ENCODE measurements at regions not wholly inside any gene's neighbourhood (a gene's known extent, or its start where the extent isn't known, plus 50 kb on each side); places are given as distances from the start of the nearest gene placed in this dataset.
"Not testable (repeated sequence)": the region's sequence is repeated elsewhere in the genome, so short reads cannot be mapped to it uniquely, and the experiment has no call there.

GRCh38 chr16:35602116-35602515 lies 2142.7 kb downstream of the TP53TG3F start:
- H3K9ac ChIP-seq = no peak overlapping the region
- no peak overlapping the region for H3K27ac ChIP-seq
- H3K4me1 ChIP-seq = peaks cover 12 to 46% (median 30%) of the 10 kb centered on the region in 10 experiments; a peak in 19 of 20 replicates
- H3K36me3 ChIP-seq = no peaks in the 10 kb centered on the region
- H4K20me1 ChIP-seq = no peaks in the 10 kb centered on the region
- H3K9me3 ChIP-seq (replicated peaks in 1 of 11) = peaks cover 0 to 7% (median 0%) of the 10 kb centered on the region in 11 experiments; a peak in 3 of 22 replicates
- H3K27me3 ChIP-seq = no peaks in the 10 kb centered on the region
- H3K4me3 ChIP-seq = no peak overlapping the region
- no peak overlapping the region for H3K4me2 ChIP-seq
- TF ChIP-seq Cebpa-rat (IDR thresholded peaks at IDR 0.05) = no peak

GRCh38 chr16:35603371-35603770 lies 2144.0 kb downstream of the TP53TG3F start:
- H3K9ac ChIP-seq; H4K20me1 ChIP-seq; H3K27ac ChIP-seq; H3K4me3 ChIP-seq; H3K4me2 ChIP-seq; H3K27me3 ChIP-seq; H3K36me3 ChIP-seq; H3K9me3 ChIP-seq (replicated peaks in 1 of 11): not testable (repeated sequence)
- peaks cover 12 to 37% (median 30%) of the 10 kb centered on the region in 10 experiments; a peak in 19 of 20 replicates for H3K4me1 ChIP-seq

DNA sequence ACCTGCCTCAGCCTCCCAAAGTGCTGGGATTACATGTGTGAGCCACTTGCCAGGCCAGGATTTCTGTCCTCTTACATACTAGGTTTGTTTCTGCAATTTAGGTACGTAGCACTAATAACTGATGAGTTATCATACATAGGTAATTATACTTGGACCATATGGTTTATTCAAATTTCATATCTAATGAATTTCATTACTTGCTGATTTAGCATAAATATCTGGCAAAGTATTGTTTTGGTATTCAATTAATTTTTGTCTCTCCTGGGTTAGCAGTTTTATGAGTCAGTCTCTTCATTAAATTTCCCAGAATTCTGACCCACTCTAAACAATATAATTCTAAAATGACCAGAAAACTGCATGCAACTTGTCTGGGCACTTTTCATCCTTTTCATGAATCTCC lies 2146.5 kb downstream of the TP53TG3F start:
- Histone ChIP-seq H3K4me3 (no peak overlapping the region), H3K9me3 (replicated peaks in 1 of 11) (peaks cover 0 to 5% (median 0%) of the 10 kb centered on the region in 11 experiments; a peak in 1 of 22 replicates), H3K27ac (no peak overlapping the region), H3K27me3 (no peaks in the 10 kb centered on the region), H3K4me1 (peaks cover 0 to 12% (median 7%) of the 10 kb centered on the region in 10 experiments; a peak in 12 of 20 replicates), H4K20me1 (no peaks in the 10 kb centered on the region), H3K36me3 (no peaks in the 10 kb centered on the region), H3K4me2 (no peak overlapping the region), H3K9ac (no peak overlapping the region)
- TF ChIP-seq Cebpa-rat (IDR thresholded peaks at IDR 0.05) = no peak

DNA sequence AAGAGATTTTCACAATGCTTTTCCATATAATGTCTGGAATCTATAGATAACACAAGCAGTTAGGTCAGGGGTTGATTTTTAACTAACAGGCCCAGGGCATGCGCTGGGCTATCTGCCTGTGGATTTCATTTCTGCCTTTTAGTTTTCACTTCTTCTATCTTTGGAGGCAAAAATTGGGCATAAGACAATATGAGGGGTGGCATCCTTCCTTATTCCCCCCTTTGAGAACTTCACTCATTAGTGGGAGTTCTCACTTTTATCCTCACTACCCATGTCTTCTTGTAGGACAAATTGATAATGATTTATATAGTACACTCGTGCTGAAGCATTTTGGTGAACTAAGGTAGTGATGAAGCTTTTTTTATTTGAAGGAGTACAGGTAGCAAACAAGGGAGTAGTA lies 2155.5 kb downstream of the TP53TG3F start:
- H4K20me1 ChIP-seq, H3K36me3 ChIP-seq, H3K9ac ChIP-seq, H3K4me1 ChIP-seq, H3K4me2 ChIP-seq, H3K4me3 ChIP-seq, H3K27ac ChIP-seq, H3K27me3 ChIP-seq: not testable (repeated sequence)
- peaks cover 34 to 51% (median 45%) of the 10 kb centered on the region in 11 experiments for H3K9me3 ChIP-seq (replicated peaks in 1 of 11)

- not testable (repeated sequence) for H4K20me1 ChIP-seq, H3K27me3 ChIP-seq, H3K36me3 ChIP-seq, H3K27ac ChIP-seq, H3K4me2 ChIP-seq, H3K4me1 ChIP-seq, H3K4me3 ChIP-seq, H3K9ac ChIP-seq
- H3K9me3 ChIP-seq (replicated peaks in 1 of 11) = peaks cover 59 to 84% (median 71%) of the 10 kb centered on the region in 11 experiments
Measured at GRCh38 chr16:35619176-35619575, 2159.8 kb downstream of the TP53TG3F start.

GRCh38 chr16:35626041-35626440 lies 2166.6 kb downstream of the TP53TG3F start:
- no peak overlapping the region for H3K4me3 ChIP-seq
- no peak overlapping the region for H3K4me2 ChIP-seq
- H3K4me1 ChIP-seq = peaks cover 0 to 28% (median 0%) of the 10 kb centered on the region in 10 experiments; a peak in 4 of 20 replicates
- H3K36me3 ChIP-seq = no peaks in the 10 kb centered on the region
- H3K27ac ChIP-seq = no peak overlapping the region
- H3K27me3 ChIP-seq = no peaks in the 10 kb centered on the region
- no peak overlapping the region for H3K9ac ChIP-seq
- no peaks in the 10 kb centered on the region for H4K20me1 ChIP-seq
- no peak for TF ChIP-seq Cebpa-rat (IDR thresholded peaks at IDR 0.05)
- peaks cover 11 to 25% (median 20%) of the 10 kb centered on the region in 11 experiments; a peak in 19 of 22 replicates for H3K9me3 ChIP-seq (replicated peaks in 1 of 11)

DNA sequence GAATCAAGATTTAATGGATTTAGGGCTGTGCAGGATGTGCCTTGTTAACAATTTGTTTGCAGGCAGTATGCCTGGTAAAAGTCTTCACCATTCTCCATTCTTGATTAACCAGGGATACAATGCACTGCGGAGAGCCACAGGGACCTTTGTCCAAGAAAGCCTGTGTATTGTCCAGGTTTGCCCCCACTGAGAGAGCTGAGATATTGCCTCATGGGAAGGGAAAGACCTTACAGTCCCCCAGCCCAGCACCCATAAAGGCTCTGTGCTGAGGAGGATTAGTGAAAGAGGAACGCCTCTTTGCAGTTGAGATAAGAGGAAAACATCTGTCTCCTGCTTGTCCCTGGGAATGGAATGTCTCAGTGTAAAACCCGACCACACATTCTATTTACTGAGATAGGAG lies 2169.6 kb downstream of the TP53TG3F start:
- Histone ChIP-seq H3K4me1 (peaks cover 0 to 53% (median 10%) of the 10 kb centered on the region in 10 experiments; a peak in 12 of 20 replicates), H3K9me3 (replicated peaks in 1 of 11) (0 out of 22 replicates have a peak, but pooled peaks cover 0 to 5% (median 0%) of the 10 kb centered on the region in 11 experiments), H3K4me3 (no peak overlapping the region), H4K20me1 (no peaks in the 10 kb centered on the region), H3K9ac (no peak overlapping the region), H3K27ac (no peak overlapping the region), H3K36me3 (no peaks in the 10 kb centered on the region), H3K4me2 (no peak overlapping the region), H3K27me3 (no peaks in the 10 kb centered on the region)
- no peak for TF ChIP-seq Cebpa-rat (IDR thresholded peaks at IDR 0.05)

GRCh38 chr16:35631261-35631945 lies 2172.0 kb downstream of the TP53TG3F start:
- H3K4me3 ChIP-seq = no peak overlapping the region
- no peaks in the 10 kb centered on the region for H4K20me1 ChIP-seq
- no peaks in the 10 kb centered on the region for H3K9me3 ChIP-seq (replicated peaks in 1 of 11)
- no peak for TF ChIP-seq Cebpa-rat (IDR thresholded peaks at IDR 0.05)
- no peaks in the 10 kb centered on the region for H3K36me3 ChIP-seq
- H3K9ac ChIP-seq = 0 out of 22 replicates have a peak overlapping the region, but pooled peaks of 1 of the 11 experiments have one; percentile 10
- H3K27ac ChIP-seq = no peak overlapping the region
- H3K4me1 ChIP-seq = peaks cover 2 to 35% (median 10%) of the 10 kb centered on the region in 10 experiments; a peak in 13 of 20 replicates
- H3K4me2 ChIP-seq = peak overlapping the region in 8 of 11 experiments; percentile 2 to 58 (median 20); a peak in 10 of 22 replicates
- H3K27me3 ChIP-seq = no peaks in the 10 kb centered on the region

DNA sequence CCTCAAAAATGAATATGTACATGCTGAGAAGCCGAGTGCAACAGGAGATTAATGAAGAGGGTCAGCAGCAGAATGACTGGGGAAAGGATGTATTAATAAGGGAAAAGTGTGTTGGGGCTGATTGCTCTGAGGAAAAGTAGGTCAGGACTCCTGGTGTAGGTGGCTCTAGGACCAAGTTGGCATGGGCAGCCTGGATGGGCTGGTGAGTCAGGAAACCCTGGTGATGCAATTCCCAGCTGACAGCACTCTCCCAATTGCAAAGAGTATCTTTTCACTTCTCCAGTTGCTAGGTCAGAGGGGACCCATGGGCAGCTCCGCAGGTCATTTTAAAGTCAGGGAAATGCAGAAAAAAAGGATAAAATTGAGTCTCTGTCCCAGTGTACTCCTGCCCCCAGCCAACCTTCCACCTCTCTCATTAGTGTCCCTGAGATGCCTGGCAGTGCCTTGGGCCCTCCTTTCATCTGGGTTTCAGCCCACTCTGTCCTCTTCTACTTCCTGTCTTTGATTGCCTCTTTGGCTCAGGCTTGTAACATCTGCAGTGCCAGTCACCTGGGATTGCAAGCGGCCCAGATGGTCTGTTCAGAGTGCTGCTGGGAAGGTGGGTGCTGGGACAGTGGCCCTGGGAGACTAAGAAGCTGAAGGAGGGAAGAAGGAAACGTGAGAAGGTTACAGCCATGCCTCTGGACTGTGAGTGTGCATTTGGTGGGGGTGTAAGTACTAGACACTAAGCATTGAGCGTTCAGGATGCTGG lies 2177.2 kb downstream of the TP53TG3F start:
- Histone ChIP-seq H3K9ac (no peak overlapping the region), H3K4me3 (no peak overlapping the region), H3K27me3 (no peaks in the 10 kb centered on the region), H3K4me2 (peak overlapping the region in 10 of 11 experiments; percentile 10 to 55 (median 42); a peak in 16 of 22 replicates), H3K27ac (no peak overlapping the region), H3K4me1 (peaks cover 13 to 20% (median 18%) of the 10 kb centered on the region in 10 experiments; a peak in 17 of 20 replicates), H4K20me1 (no peaks in the 10 kb centered on the region), H3K9me3 (replicated peaks in 1 of 11) (no peaks in the 10 kb centered on the region), H3K36me3 (no peaks in the 10 kb centered on the region)
- no peak for TF ChIP-seq Cebpa-rat (IDR thresholded peaks at IDR 0.05)

Measured in BLaER1 treated with 17β-estradiol and CSF1 and Interleukin-3, amounts not matched to agents 10 nM and 100 nM (cell line).